ENCODE measurements at regions not wholly inside any gene's neighbourhood (a gene's known extent, or its start where the extent isn't known, plus 50 kb on each side); places are given as distances from the start of the nearest gene placed in this dataset.

DNA sequence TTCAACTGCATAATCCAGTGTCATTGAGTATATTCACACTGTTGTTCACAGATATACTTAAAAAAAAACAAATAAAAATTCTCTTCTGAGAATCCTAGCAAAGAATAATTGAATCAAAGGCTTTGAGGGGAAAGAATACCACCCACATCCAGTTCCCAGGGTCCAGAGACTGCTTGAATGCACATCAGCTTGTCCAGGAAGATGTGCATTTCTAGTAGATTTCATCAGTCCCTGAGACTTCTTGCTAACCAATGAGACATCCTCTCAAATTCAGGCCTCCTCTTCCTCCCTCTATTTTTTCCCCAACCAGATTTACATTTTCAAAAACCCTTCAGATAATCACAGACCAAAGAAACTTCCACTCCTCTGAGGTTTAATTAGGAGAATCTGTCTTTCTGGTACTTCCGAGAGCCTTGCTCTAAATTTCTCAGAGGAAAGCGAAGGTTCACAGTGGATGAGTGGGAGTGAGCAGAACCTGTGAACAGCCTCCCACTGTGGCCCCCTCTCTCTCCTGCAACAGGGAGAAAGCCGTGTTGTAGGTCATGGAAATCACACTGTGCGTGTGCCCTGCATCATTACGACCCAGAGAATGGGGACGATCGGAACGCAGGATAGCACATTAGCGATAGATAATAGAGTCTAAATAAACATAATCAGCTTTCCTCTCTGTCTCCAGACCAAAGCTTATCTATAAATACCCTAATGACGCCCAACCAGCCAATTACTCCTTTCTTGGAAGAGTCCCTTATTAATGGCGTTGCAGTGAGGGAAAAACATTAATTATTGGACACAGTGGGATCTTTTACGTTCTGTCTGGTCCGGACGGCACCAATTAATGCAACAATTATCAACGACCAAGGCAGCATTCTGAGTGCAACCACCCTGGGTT lies 212.5 kb downstream of the EMX2 start:
- ChIA-PET POLR2A (no interaction called here), RAD21 (ENCODE audit: unreplicated experiment) (no interaction called here), CTCF (no interaction called here), SMC1A (ENCODE audit: uncharacterized antibody, unreplicated experiment) (interaction anchor here (2.2 kb wide), 1 partner anchor 217 kb away, joined by 5 read pairs; no protein-coding TSS in a partner anchor)
- ATAC-seq, result no peak
- no peak for FAIRE-seq
- Histone ChIP-seq H4K20me1 (ENCODE audit: control insufficient read depth, insufficient read depth) (no peaks in the 10 kb centered on the region), H3K9me3 (replicated peaks; ENCODE audit: control insufficient read depth, insufficient read depth, low read length) (no peaks in the 10 kb centered on the region), H3K79me2 (ENCODE audit: control insufficient read depth, insufficient read depth, low read length) (no peaks in the 10 kb centered on the region), H3K4me2 (ENCODE audit: control insufficient read depth, insufficient read depth) (no peak overlapping the region), H3K27me3 (replicated peaks in 1 of 2; ENCODE audit: control insufficient read depth in 2 of 2, insufficient read depth in 2 of 2, low read length in 1 of 2) (peaks cover 0 to 3% of the 10 kb centered on the region in 2 experiments; a peak in 1 of 4 replicates), H3K4me1 (ENCODE audit: control insufficient read depth, insufficient read depth, low read length) (no peaks in the 10 kb centered on the region), H3K27ac (ENCODE audit: control insufficient read depth, insufficient read depth) (no peak overlapping the region), H3K4me3 (no peak overlapping the region), H3K36me3 (ENCODE audit: control insufficient read depth in 2 of 2, insufficient read depth in 2 of 2, low read length in 1 of 2) (no peaks in the 10 kb centered on the region), H2AFZ (ENCODE audit: control insufficient read depth, low read depth, low read length) (no peak overlapping the region), H3K9ac (ENCODE audit: control insufficient read depth, insufficient read depth, low read length) (no peak overlapping the region)
- intact Hi-C loops (cut with micrococcal nuclease; ENCODE audit: unreplicated experiment) (loop anchor here (5.0 kb wide), 1 partner anchor 258 kb away; no protein-coding TSS in a partner anchor), in situ Hi-C loops (cut with MboI) (no loop called here)
- no peak for DNase-seq (ENCODE audit: low read depth, low spot score)
- BruUV-seq (replicated peaks), result no TSS peak
- WGBS (ENCODE audit: insufficient coverage, insufficient replicate concordance, low lambda C conversion rate, missing lambda C conversion rate), result 67% methylated on average over 15 of the region's 15 CpGs
- no peak for TF ChIP-seq POLR2AphosphoS2 (IDR thresholded peaks at IDR 0.05; ENCODE audit: low read depth, low read length)
- TF ChIP-seq SRF (IDR thresholded peaks at IDR 0.05; ENCODE audit: low read depth in 2 of 2, low read length in 2 of 2), result no peak
- TF ChIP-seq CREB1 (IDR thresholded peaks at IDR 0.05; ENCODE audit: low read depth), result no peak
- TF ChIP-seq YY1 (IDR thresholded peaks at IDR 0.05; ENCODE audit: low read depth, low read length), result no peak
- TF ChIP-seq POLR2AphosphoS5 (IDR thresholded peaks at IDR 0.05; ENCODE audit: low read length), result no peak
- no peak for TF ChIP-seq LARP7 (IDR thresholded peaks at IDR 0.05)
- no peak for TF ChIP-seq PAX5 (IDR thresholded peaks at IDR 0.05; ENCODE audit: borderline replicate concordance, low read depth, low read length)
- no peak for TF ChIP-seq NR2F1 (conservative IDR thresholded peaks at IDR 0.05)
- TF ChIP-seq GABPA (IDR thresholded peaks at IDR 0.05; ENCODE audit: low read depth), result no peak
- TF ChIP-seq, protein P1, sequence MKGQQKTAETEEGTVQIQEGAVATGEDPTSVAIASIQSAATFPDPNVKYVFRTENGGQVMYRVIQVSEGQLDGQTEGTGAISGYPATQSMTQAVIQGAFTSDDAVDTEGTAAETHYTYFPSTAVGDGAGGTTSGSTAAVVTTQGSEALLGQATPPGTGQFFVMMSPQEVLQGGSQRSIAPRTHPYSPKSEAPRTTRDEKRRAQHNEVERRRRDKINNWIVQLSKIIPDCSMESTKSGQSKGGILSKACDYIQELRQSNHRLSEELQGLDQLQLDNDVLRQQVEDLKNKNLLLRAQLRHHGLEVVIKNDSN (IDR thresholded peaks at IDR 0.05; ENCODE audit: borderline replicate concordance, extremely low read length, insufficient read depth, low read depth, low read length), result no peak
- TF ChIP-seq SMAD1 (IDR thresholded peaks at IDR 0.05; ENCODE audit: low read depth, partially characterized antibody), result no peak
- TF ChIP-seq BACH1 (IDR thresholded peaks at IDR 0.05; ENCODE audit: borderline replicate concordance), result no peak
- TF ChIP-seq FOXK2 (IDR thresholded peaks at IDR 0.05), result no peak
- TF ChIP-seq MTA3 (IDR thresholded peaks at IDR 0.05; ENCODE audit: borderline replicate concordance, low read length), result no peak

All from GM12878 (cell line).